Nephron (organoid): ENCODE measurements at regions not wholly inside any gene's neighbourhood (a gene's known extent, or its start where the extent isn't known, plus 50 kb on each side); places are given as distances from the start of the nearest gene placed in this dataset.

ENCODE experiments used
- H3K27ac Mint-ChIP-seq, 3 experiments: 2 replicates each; pipeline ENCODE4 v1.8.0; 2020; ENCODE audit warnings: mixed read lengths in 3 of 3, mild to moderate bottlenecking in 2 of 3, moderate library complexity in 1 of 3
- H3K27me3 Mint-ChIP-seq: 2 replicates; pipeline ENCODE4 v1.8.0; 2021; ENCODE audit warnings: low read depth, mild to moderate bottlenecking, moderate library complexity, mixed read lengths
- H3K36me3 Mint-ChIP-seq: 2 replicates; pipeline ENCODE4 v1.8.0; 2020; ENCODE audit warnings: low read depth, mixed read lengths
- H3K4me1 Mint-ChIP-seq: 2 replicates; pipeline ENCODE4 v1.8.0; 2020; ENCODE audit warnings: mixed read lengths
- H3K4me3 Mint-ChIP-seq, 3 experiments: 2 replicates each; pipeline ENCODE4 v1.8.0; 2020; ENCODE audit warnings: mild to moderate bottlenecking in 3 of 3, mixed read lengths in 3 of 3, moderate library complexity in 2 of 3
- H3K9me3 Mint-ChIP-seq: 2 replicates; pipeline ENCODE4 v1.8.0; 2020; ENCODE audit warnings: mixed read lengths
- TF ChIP-seq, protein P1 (sequence below), 3 experiments: fragments of 200-600 bp; sonication (generic); IDR thresholded peaks; one replicate each; pipeline ENCODE4 v1.5.0; 2021; ENCODE audit warnings: antibody characterized with exemption in 3 of 3; ENCODE audit not compliant: unreplicated experiment in 3 of 3

GRCh38 chr12:19597167-19598026 is 158.1 kb downstream of the AEBP2 start:
- Mint-ChIP-seq H3K27me3 (no peaks in the 10 kb centered on the region), H3K4me3 (no peak overlapping the region), H3K27ac (peak overlapping the region in 2 of 3 experiments; percentile 60 to 91), H3K9me3 (no peaks in the 10 kb centered on the region), H3K4me1 (peaks cover 28% of the 10 kb centered on the region), H3K36me3 (no peaks in the 10 kb centered on the region)
- TF ChIP-seq, protein P1, sequence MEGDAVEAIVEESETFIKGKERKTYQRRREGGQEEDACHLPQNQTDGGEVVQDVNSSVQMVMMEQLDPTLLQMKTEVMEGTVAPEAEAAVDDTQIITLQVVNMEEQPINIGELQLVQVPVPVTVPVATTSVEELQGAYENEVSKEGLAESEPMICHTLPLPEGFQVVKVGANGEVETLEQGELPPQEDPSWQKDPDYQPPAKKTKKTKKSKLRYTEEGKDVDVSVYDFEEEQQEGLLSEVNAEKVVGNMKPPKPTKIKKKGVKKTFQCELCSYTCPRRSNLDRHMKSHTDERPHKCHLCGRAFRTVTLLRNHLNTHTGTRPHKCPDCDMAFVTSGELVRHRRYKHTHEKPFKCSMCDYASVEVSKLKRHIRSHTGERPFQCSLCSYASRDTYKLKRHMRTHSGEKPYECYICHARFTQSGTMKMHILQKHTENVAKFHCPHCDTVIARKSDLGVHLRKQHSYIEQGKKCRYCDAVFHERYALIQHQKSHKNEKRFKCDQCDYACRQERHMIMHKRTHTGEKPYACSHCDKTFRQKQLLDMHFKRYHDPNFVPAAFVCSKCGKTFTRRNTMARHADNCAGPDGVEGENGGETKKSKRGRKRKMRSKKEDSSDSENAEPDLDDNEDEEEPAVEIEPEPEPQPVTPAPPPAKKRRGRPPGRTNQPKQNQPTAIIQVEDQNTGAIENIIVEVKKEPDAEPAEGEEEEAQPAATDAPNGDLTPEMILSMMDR (IDR thresholded peaks at IDR 0.05; ENCODE audit: unreplicated experiment in 3 of 3) = no peak

DNA sequence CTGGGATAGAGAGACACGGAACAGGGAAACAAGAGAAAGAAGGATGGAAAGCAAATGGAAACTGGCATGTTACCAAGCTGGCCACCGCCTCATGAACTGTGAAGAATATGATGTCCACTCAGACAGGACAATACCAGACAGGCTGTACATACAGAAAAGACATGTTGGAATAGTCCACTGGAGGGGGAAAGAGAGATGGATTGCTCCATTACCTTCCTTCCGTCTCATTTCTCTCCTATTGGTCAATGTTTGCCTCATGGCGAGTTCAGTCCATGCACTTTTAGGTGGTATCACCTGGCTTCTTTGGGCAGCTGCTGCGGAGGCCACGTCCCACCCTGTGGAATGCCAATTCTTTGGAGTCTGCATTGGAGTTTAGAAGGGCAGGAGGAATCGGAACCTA is 166.4 kb downstream of the AEBP2 start:
- TF ChIP-seq, protein P1 (IDR thresholded peaks at IDR 0.05; ENCODE audit: unreplicated experiment in 3 of 3) = no peak
- no peaks in the 10 kb centered on the region for H3K27me3 Mint-ChIP-seq
- no peak overlapping the region for H3K4me3 Mint-ChIP-seq
- H3K4me1 Mint-ChIP-seq = peaks cover 22% of the 10 kb centered on the region
- H3K27ac Mint-ChIP-seq = no peak overlapping the region
- H3K36me3 Mint-ChIP-seq = no peaks in the 10 kb centered on the region
- peaks cover 8% of the 10 kb centered on the region for H3K9me3 Mint-ChIP-seq

GRCh38 chr12:19608039-19608438 is 168.7 kb downstream of the AEBP2 start:
- Mint-ChIP-seq H3K4me3 (no peak overlapping the region), H3K27me3 (no peaks in the 10 kb centered on the region), H3K9me3 (peaks cover 18% of the 10 kb centered on the region), H3K4me1 (peaks cover 16% of the 10 kb centered on the region), H3K27ac (no peak overlapping the region), H3K36me3 (peaks cover 5% of the 10 kb centered on the region)
- TF ChIP-seq, protein P1 (IDR thresholded peaks at IDR 0.05; ENCODE audit: unreplicated experiment in 3 of 3) = no peak

DNA sequence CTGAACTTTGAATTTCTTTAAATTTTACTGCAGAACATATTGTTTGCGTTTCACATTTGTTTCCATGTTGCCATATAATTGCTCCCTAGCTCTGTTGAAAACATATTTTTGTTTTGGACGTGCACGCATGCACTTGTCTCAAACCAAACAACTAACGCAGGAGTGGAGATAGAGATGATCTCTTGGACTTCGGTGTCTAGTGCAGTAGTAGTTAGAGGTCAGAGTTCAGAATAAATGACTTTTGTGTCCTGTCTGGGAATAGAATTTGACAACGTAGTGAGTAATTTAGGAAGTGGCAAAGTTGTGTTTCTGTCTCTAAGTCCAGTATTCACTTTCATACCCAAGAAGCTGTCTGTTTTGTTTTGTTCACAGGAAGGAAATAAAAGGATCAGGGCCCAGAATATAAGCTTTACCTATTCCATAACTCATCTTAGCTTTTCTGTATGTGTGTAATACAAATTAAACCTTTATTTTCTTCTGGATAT is 173.8 kb downstream of the AEBP2 start:
- Mint-ChIP-seq H3K4me3 (no peak overlapping the region), H3K4me1 (peaks cover 10% of the 10 kb centered on the region), H3K36me3 (peaks cover 5% of the 10 kb centered on the region), H3K27ac (no peak overlapping the region), H3K9me3 (peaks cover 15% of the 10 kb centered on the region), H3K27me3 (no peaks in the 10 kb centered on the region)
- TF ChIP-seq, protein P1 (IDR thresholded peaks at IDR 0.05; ENCODE audit: unreplicated experiment in 3 of 3) = no peak

GRCh38 chr12:19614601-19615383 is 175.5 kb downstream of the AEBP2 start:
- Mint-ChIP-seq H3K27me3 (no peaks in the 10 kb centered on the region), H3K4me3 (no peak overlapping the region)

More at GRCh38 chr12:19614601-19615383, 175.5 kb downstream of the AEBP2 start:
- peaks cover 10% of the 10 kb centered on the region for H3K4me1 Mint-ChIP-seq
- H3K9me3 Mint-ChIP-seq = peaks cover 15% of the 10 kb centered on the region
- H3K27ac Mint-ChIP-seq = peak overlapping the region in 1 of 3 experiments; percentile 10
- TF ChIP-seq, protein P1 (IDR thresholded peaks at IDR 0.05; ENCODE audit: unreplicated experiment in 3 of 3) = no peak
- H3K36me3 Mint-ChIP-seq = peaks cover 5% of the 10 kb centered on the region
